Daoy (cell line): ENCODE measurements at regions not wholly inside any gene's neighbourhood (a gene's known extent, or its start where the extent isn't known, plus 50 kb on each side); places are given as distances from the start of the nearest gene placed in this dataset.
"Not testable (repeated sequence)": the region's sequence is repeated elsewhere in the genome, so short reads cannot be mapped to it uniquely, and the experiment has no call there.

Source experiments
- DNase-seq: peaks from one replicate; pipeline ENCODE4 v3.0.0-alpha.2; 2015; ENCODE audit warnings: low read depth

GRCh38 chr12:20040184-20040583 lies 328.2 kb upstream of the PDE3A start:
- DNase-seq = no peak

GRCh38 chr12:20040831-20041230 lies 327.5 kb upstream of the PDE3A start:
- no peak for DNase-seq

- no peak for DNase-seq
Measured at GRCh38 chr12:20044351-20044750, 324.0 kb upstream of the PDE3A start.

GRCh38 chr12:20044846-20045245 lies 323.5 kb upstream of the PDE3A start:
- DNase-seq = no peak

GRCh38 chr12:20047901-20048300 lies 320.4 kb upstream of the PDE3A start:
- DNase-seq = no peak

GRCh38 chr12:20050221-20050620 lies 318.1 kb upstream of the PDE3A start:
- no peak for DNase-seq

GRCh38 chr12:20053782-20054181 lies 314.6 kb upstream of the PDE3A start:
- no peak for DNase-seq

- no peak for DNase-seq
Measured at GRCh38 chr12:20055856-20056255, 312.5 kb upstream of the PDE3A start.

- no peak for DNase-seq
Measured at GRCh38 chr12:20057398-20057797, 310.9 kb upstream of the PDE3A start.

- DNase-seq = no peak
Measured at GRCh38 chr12:20063116-20063515, 305.2 kb upstream of the PDE3A start.

GRCh38 chr12:20077618-20078017 lies 290.7 kb upstream of the PDE3A start:
- no peak for DNase-seq

GRCh38 chr12:20089077-20089476 lies 279.3 kb upstream of the PDE3A start:
- no peak for DNase-seq

- DNase-seq = not testable (repeated sequence)
Measured at GRCh38 chr12:20093190-20093810, 275.0 kb upstream of the PDE3A start.

- DNase-seq = no peak
Measured at GRCh38 chr12:20096430-20096829, 271.9 kb upstream of the PDE3A start.

- no peak for DNase-seq
Measured at GRCh38 chr12:20097626-20098025, 270.7 kb upstream of the PDE3A start.

GRCh38 chr12:20099395-20100183 lies 268.7 kb upstream of the PDE3A start:
- no peak for DNase-seq

GRCh38 chr12:20101046-20101445 lies 267.3 kb upstream of the PDE3A start:
- DNase-seq = no peak

GRCh38 chr12:20105943-20106342 lies 262.4 kb upstream of the PDE3A start:
- DNase-seq = no peak

- DNase-seq = no peak
Measured at GRCh38 chr12:20109676-20110075, 258.7 kb upstream of the PDE3A start.

- DNase-seq = not testable (repeated sequence)
Measured at GRCh38 chr12:20115371-20115770, 253.0 kb upstream of the PDE3A start.

- DNase-seq = no peak
Measured at GRCh38 chr12:20119596-20120402, 248.5 kb upstream of the PDE3A start.

GRCh38 chr12:20120403-20120725 lies 248.0 kb upstream of the PDE3A start:
- no peak for DNase-seq

GRCh38 chr12:20122274-20122673 lies 246.1 kb upstream of the PDE3A start:
- DNase-seq = no peak
